HepG2 (cell line): ENCODE measurements at regions not wholly inside any gene's neighbourhood (a gene's known extent, or its start where the extent isn't known, plus 50 kb on each side); places are given as distances from the start of the nearest gene placed in this dataset.

Source experiments
- ATAC-seq: fragments of 200-7000 bp; cut with Tn5 transposase; 3 replicates; pipeline ENCODE4 v1.9.1; 2020; ENCODE audit warnings: mild to moderate bottlenecking, moderate library complexity
- BruUV-seq: library from RNA; stranded (reverse); fragments of 400-500 nt; replicated peaks from 2 replicates; lab custom pipeline; 2021; lab: Mats Ljungman, UMichigan
- CTCF ChIA-PET: fragments of 300-600 bp; formaldehyde crosslinking; extraction: SDS; loops from one replicate; lab custom pipeline; 2021; ENCODE audit warnings: low total read pairs, inconsistent platforms, low intra/inter-chr PET ratio; lab: Yijun Ruan, JAX
- POLR2A ChIA-PET: fragments of 350-600 bp; sonication (Branson Sonifier 250); formaldehyde crosslinking; loops from one replicate; lab custom pipeline; 2020; ENCODE audit warnings: antibody characterized with exemption, inconsistent platforms; lab: Yijun Ruan, JAX
- DNase-seq: peaks from one replicate; pipeline ENCODE4 v3.0.0-alpha.2; 2015; ENCODE audit warnings: low spot score
- FAIRE-seq: peaks from 3 replicates; lab custom pipeline; 2011; peaks lifted over from hg19 to GRCh38; lab: Jason Lieb, UNC
- H2AFZ ChIP-seq: one replicate; pipeline ENCODE4 v1.6.1; 2011; ENCODE audit warnings: low read length, inconsistent platforms
- H3K27ac ChIP-seq: fragments of 300-600 bp; 3 replicates; pipeline ENCODE4 v1.8.0; 2011; ENCODE audit warnings: mixed run types, mild to moderate bottlenecking, mixed read lengths, low read length, inconsistent platforms; ENCODE audit not compliant: insufficient read depth; ENCODE audit errors: extremely low read length
- H3K27me3 ChIP-seq, 2 experiments: fragments of 200-600 bp in 1 of 2; 2 replicates in 1 of 2; 3 replicates in 1 of 2; pipeline versions ENCODE4 v1.6.0 to v1.8.0; 2011; ENCODE audit warnings: low read length in 2 of 2, mild to moderate bottlenecking in 2 of 2, moderate library complexity in 2 of 2, inconsistent platforms in 1 of 2; ENCODE audit not compliant: insufficient read depth in 2 of 2, control insufficient read depth in 1 of 2
- H3K36me3 ChIP-seq, 2 experiments: fragments of 200-600 bp in 1 of 2; replicated peaks in 1 of 2; 2 replicates in 1 of 2; 3 replicates in 1 of 2; pipeline versions ENCODE4 v1.5.1 to v1.8.0; 2011; ENCODE audit warnings: low read length in 2 of 2, inconsistent platforms in 1 of 2; ENCODE audit not compliant: insufficient read depth in 2 of 2, control insufficient read depth in 1 of 2
- H3K4me1 ChIP-seq: 2 replicates; pipeline ENCODE4 v1.5.1; 2012; ENCODE audit warnings: low read length, inconsistent platforms; ENCODE audit not compliant: insufficient read depth
- H3K4me2 ChIP-seq: 2 replicates; pipeline ENCODE4 v1.6.0; 2011; ENCODE audit warnings: low read depth, low read length, inconsistent platforms
- H3K4me3 ChIP-seq, 3 experiments: fragments of 200-600 bp in 1 of 3; sonication (generic), shearing (Covaris generic) in 1 of 3; replicated peaks in 1 of 3; 2 replicates each; pipeline ENCODE4 v1.5.1; 2011 to 2016; ENCODE audit warnings: low read length in 3 of 3, inconsistent platforms in 2 of 3, low read depth in 2 of 3, mild to moderate bottlenecking in 2 of 3, control low read depth in 1 of 3, mixed read lengths in 1 of 3; ENCODE audit not compliant: insufficient read depth in 1 of 3
- H3K79me2 ChIP-seq: one replicate; pipeline ENCODE4 v1.6.1; 2011; ENCODE audit warnings: low read length, inconsistent platforms; ENCODE audit not compliant: insufficient read depth
- H3K9ac ChIP-seq: 2 replicates; pipeline ENCODE4 v1.6.0; 2011; ENCODE audit warnings: mild to moderate bottlenecking, low read depth, low read length, inconsistent platforms; ENCODE audit not compliant: insufficient read depth
- H3K9me3 ChIP-seq: 2 replicates; pipeline ENCODE4 v1.5.1; 2012; ENCODE audit warnings: mild to moderate bottlenecking, low read length
- H4K20me1 ChIP-seq: 2 replicates; pipeline ENCODE4 v1.6.0; 2011; ENCODE audit warnings: inconsistent platforms, mild to moderate bottlenecking, low read length, moderate library complexity; ENCODE audit not compliant: insufficient read depth
- CHD2 ChIP-seq: IDR thresholded peaks from 2 replicates; pipeline ENCODE4 v1.6.1; 2011; ENCODE audit warnings: low read depth, low read length, improper control_type of control experiment
- CREM ChIP-seq, 2 experiments: sonication (generic) in 1 of 2; formaldehyde crosslinking in 1 of 2; IDR thresholded peaks; 2 replicates each; pipeline versions ENCODE4 v1.4.0 to v1.6.1; 2016 to 2020; ENCODE audit warnings: antibody characterized with exemption in 1 of 2, mild to moderate bottlenecking in 1 of 2, missing genetic modification reagents in 1 of 2
- KLF11 ChIP-seq: IDR thresholded peaks from 2 replicates; pipeline ENCODE4 v1.6.1; 2016; ENCODE audit warnings: missing compliant biosample characterization
- LBX2 ChIP-seq: sonication (generic); formaldehyde crosslinking; IDR thresholded peaks from 2 replicates; pipeline ENCODE4 v1.5.0; 2020; ENCODE audit warnings: missing genetic modification reagents, mild to moderate bottlenecking, borderline replicate concordance
- SNAI1 ChIP-seq: sonication (generic); formaldehyde crosslinking; IDR thresholded peaks from 2 replicates; pipeline ENCODE4 v1.5.0; 2020; ENCODE audit warnings: mild to moderate bottlenecking, missing genetic modification reagents, borderline replicate concordance
- TFAP4 ChIP-seq: sonication (generic); IDR thresholded peaks from 2 replicates; pipeline ENCODE4 v1.6.1; 2016; ENCODE audit warnings: low read depth, borderline replicate concordance
- ZNF280B ChIP-seq: sonication (generic); formaldehyde crosslinking; IDR thresholded peaks from 2 replicates; pipeline ENCODE4 v1.5.0; 2020; ENCODE audit warnings: missing genetic modification reagents, mild to moderate bottlenecking, borderline replicate concordance
- ZNF33B ChIP-seq: sonication (generic); formaldehyde crosslinking; IDR thresholded peaks from 2 replicates; pipeline ENCODE4 v1.5.1; 2020; ENCODE audit warnings: mild to moderate bottlenecking, missing genetic modification reagents
- ZNF784 ChIP-seq: sonication (generic); formaldehyde crosslinking; IDR thresholded peaks from 2 replicates; pipeline ENCODE4 v1.5.1; 2020; ENCODE audit warnings: missing genetic modification reagents, mild to moderate bottlenecking, borderline replicate concordance
- WGBS: methylation state at CpG from one replicate; pipeline ENCODE4 v1.1.6; 2017; ENCODE audit warnings: low lambda C conversion rate; 5-methylcytosine and 5-hydroxymethylcytosine counted together
- in situ Hi-C: cut with HindIII; loops from 2 replicates; pipeline ENCODE4 v1.10.0; 2017; ENCODE audit warnings: low pct_unique_long_range_greater_than_20kb; ENCODE audit not compliant: extremely low pct_ligation_motif_present
- intact Hi-C: fragments of 100-400 bp; cut with micrococcal nuclease; formaldehyde crosslinking; loops from one replicate; pipeline ENCODE4 v1.10.0; 2022; ENCODE audit not compliant: unreplicated experiment

- ATAC-seq: no peak
- Histone ChIP-seq H3K4me2 (no peak overlapping the region), H3K4me1 (peaks cover 29% of the 10 kb centered on the region), H2AFZ (no peak overlapping the region), H3K9ac (no peak overlapping the region), H3K4me3 (no peak overlapping the region), H3K36me3 (no peaks in the 10 kb centered on the region), H3K27me3 (peaks cover 0 to 15% of the 10 kb centered on the region in 2 experiments; a peak in 2 of 5 replicates), H3K79me2 (no peaks in the 10 kb centered on the region), H3K9me3 (no peaks in the 10 kb centered on the region), H4K20me1 (no peaks in the 10 kb centered on the region), H3K27ac (no peak overlapping the region)
- POLR2A ChIA-PET: no interaction called here
- WGBS: 16% methylated on average over 2 of the region's 2 CpGs
- in situ Hi-C loops: no loop called here
- CTCF ChIA-PET: no interaction called here
- FAIRE-seq: no peak
- BruUV-seq: no TSS peak
- intact Hi-C loops: no loop called here
- no peak for DNase-seq
- no peak for TF ChIP-seq ZNF784 (CRISPR knock-in tag)
- no peak for TF ChIP-seq TFAP4
- TF ChIP-seq KLF11 (CRISPR knock-in tag): no peak
- TF ChIP-seq SNAI1: no peak
- no peak for TF ChIP-seq ZNF33B (CRISPR knock-in tag)
- no peak for TF ChIP-seq CREM (IDR thresholded peaks at IDR 0.05)
- no peak for TF ChIP-seq CREM (CRISPR knock-in tag; IDR thresholded peaks at IDR 0.05)
- no peak for TF ChIP-seq CHD2
- TF ChIP-seq ZNF280B (CRISPR knock-in tag): no peak
- TF ChIP-seq LBX2 (CRISPR knock-in tag): no peak
Observed at GRCh38 chr16:79765901-79766394, 165.4 kb upstream of the MAF start.
